NCI-H345 (cell line): ENCODE measurements at regions not wholly inside any gene's neighbourhood (a gene's known extent, or its start where the extent isn't known, plus 50 kb on each side); places are given as distances from the start of the nearest gene placed in this dataset.
A peak's percentile ranks its signal among the peaks of the same experiment; 100 is the strongest.

Source experiments
- DNase-seq: peaks from one replicate; lab custom pipeline; 2025; lab: John Stamatoyannopoulos, UW

DNA sequence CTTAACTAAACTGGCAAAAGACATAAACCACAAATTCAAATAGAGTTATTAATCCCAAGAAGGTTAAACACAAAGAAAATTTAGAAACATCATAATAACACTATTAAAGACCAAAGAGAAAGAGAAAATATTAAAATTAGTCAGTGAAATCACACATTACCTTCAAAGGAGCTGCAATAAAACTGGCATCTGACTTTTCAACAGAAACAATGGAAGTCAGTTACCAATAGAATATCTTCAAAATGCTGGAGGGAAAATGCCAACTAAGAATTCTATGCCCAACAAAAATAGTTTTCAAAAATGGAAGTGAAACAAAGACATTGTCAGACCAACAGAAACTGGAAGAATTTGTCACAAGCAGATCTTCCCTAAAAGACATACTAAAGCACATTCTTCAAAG lies 68.7 kb upstream of the RNF7 start:
- no peak for DNase-seq

DNA sequence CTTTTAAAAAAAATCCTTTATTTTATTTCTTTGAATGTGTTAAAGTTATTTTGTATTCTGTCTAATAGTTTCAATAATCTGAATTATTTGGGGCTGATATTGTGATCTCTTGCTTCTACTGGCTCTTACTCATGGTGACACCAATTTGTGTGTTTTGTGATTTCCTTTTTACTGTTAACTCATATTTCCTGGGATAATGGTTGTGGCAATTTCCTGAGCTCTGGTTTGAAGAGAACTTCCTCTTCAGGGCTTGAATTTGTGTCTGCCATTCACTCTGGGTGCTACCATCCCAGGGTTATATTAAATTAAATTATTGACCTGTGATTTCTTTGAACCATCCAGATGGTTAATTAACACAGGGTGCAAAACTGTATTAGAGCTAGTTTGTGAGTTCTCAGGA lies 60.4 kb upstream of the RNF7 start:
- DNase-seq = no peak

DNA sequence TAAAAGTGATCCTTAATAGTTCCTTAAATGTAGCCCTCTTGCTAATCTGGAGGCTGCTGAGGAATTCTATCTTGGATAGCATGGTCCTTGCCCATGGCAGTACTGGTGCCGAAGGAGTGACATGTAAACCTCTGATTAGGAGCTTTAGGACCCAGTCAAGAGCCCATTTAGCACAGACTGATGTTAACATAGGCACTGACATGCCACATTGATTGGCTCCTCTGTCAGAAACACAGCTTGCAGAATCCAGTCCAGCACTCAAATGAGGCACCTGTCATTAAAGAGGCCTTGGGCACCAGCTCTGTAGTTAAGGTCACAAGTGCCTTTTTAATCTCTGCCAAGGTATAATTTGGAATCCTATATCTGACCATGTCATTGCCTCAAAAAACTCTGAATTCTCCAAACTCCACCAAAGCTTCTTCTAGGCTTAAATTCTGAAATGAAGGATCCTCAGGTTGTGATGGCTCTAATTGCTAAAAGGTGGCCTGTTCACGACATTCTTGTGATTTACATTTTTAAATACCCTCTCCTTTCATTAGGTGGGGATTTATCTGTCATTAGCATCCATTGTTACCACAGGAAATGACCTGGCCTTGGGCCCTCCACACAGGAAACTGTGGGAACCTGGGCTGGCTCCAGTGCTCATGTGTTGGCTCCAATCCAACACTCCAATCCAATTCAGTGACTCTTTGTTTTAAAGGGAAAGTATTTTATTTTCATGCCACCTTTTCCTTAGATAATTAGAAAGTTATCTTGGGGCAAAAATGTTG lies 57.3 kb upstream of the RNF7 start:
- DNase-seq = peak; percentile 17

DNA sequence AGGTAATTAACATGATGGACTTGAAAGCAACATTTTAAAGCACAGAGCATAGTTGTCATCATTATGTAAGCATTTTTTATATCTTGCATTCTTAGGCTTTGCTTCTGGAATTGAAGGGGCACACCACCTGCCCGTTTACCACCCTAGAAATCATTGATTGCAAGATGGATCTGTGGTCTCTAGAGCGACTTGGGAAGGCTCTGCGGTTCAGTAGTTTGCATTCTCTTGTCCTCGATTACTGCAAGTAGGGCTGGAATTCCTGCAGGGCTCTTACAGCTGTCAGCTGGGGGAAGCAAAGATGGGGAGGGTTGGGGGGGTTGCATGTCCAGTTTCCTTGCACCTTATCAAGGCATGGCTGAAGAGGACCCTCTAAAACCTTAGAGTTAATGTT lies 56.7 kb upstream of the RNF7 start:
- no peak for DNase-seq

DNA sequence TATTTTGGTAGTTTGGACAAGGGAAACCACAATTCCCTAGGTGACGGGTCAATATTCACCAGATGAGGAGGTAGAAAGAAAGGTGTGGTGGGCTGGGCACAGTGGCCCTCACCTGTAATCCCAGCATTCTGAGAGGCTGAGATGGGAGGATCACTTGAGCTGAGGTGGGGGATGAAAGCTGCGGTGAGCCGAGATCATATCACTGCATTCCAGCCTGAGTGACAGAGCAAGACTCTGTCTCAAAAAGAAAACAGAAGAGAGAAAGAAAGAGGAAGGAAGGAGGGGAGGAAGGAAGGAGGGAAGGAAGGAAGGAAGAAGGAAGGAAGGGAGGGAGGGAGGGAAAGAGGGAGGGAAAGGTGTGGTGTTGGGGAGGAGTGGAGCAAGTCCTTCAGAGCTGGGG lies 56.1 kb upstream of the RNF7 start:
- no peak for DNase-seq

DNA sequence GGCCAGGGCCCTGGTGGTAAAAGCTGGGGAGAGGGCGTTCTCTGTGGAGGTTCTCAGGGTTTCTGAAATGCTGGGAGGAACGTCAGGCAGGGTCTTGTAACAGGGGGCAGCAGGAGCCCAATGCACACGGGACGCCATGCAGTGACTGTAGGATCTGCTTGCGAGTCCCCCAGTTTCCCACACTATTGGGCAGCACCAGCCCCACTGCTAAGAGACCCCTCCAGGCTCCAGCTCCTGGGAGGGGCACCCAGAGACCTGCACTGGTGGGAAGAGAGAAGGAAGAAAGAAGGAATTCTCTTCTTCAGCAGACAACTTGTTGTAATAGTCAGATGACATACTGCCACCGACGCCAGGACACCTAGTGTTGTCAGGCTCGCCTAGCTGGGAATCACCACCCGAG lies 55.2 kb upstream of the RNF7 start:
- DNase-seq = no peak

DNA sequence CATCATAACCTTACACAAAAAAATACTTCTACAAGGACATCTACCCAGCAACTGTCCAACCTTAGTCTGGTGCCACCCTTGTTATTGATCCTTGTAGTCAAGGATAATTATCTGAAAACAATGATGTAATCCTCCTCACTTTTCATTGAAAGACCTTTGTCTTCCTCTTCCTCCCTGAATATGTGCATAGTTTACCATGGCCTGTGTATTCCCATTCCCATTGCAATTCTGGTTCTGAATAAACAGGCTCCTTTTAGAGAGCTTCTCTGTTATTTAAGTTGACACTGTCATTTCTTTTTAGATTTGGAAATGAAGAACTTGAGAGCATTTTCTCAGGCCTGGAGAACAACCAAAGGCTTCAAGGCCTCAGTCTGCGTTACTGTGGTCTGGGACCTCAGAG lies 53.3 kb upstream of the RNF7 start:
- DNase-seq = no peak

DNA sequence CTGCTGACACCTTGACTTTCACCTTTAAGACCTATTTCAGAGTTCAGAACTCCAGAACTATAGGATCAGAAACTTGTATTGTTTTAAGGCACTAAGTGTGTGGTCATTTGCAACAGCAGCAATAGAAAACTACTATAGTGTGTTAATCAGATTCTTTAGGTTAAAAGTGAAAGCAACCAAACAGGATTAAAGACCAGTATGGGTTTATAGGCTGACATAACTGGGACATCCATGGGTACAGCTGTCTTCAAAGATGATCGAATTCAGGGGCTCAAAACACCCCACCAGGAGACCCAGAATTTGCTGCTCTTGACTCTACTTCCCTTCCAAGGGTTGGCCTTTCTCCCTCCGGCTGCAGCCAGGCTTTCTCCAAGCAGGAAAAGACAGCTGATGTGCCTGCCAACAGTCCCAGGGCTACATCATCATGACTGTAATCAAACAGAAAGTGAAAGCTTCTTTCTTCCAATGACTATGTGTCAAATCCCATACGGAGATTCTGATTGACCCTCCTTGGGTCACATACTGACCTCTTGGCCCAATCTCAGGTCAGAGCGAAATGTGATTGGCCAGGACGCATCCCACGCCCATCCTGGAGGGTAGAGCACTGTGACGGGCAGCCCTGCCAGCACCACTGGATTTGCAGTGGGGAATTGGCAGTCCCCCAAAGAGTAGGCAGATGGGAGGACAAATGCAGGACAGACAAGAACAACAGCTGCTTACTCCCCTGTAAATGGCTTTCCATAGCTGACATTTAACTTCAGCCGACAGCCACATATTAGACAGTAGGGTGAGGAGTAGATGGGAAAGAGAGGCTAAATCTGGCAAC lies 51.4 kb upstream of the RNF7 start:
- no peak for DNase-seq
